ENCODE measurements at regions not wholly inside any gene's neighbourhood (a gene's known extent, or its start where the extent isn't known, plus 50 kb on each side); places are given as distances from the start of the nearest gene placed in this dataset.

GRCh38 chr7:19957664-19958063 is 184.2 kb upstream of the TMEM196 start:
- no peak for TF ChIP-seq CTCF (conservative IDR thresholded peaks at IDR 0.05 in 1 of 2, IDR thresholded peaks at IDR 0.05 in 1 of 2; ENCODE audit: low read depth in 1 of 2, low read length in 2 of 2)
- no peak for TF ChIP-seq EZH2 (IDR thresholded peaks at IDR 0.05; ENCODE audit: low read length, missing control alignments)
